GM12865 (cell line): ENCODE measurements at regions not wholly inside any gene's neighbourhood (a gene's known extent, or its start where the extent isn't known, plus 50 kb on each side); places are given as distances from the start of the nearest gene placed in this dataset.

ENCODE experiments used
- DNase-seq: peaks from one replicate; pipeline ENCODE4 v3.0.0; 2010; ENCODE audit warnings: low read depth
- H3K4me3 ChIP-seq: 2 replicates; pipeline ENCODE4 v1.5.1; 2011; ENCODE audit warnings: mild to moderate bottlenecking, low read depth, low read length, control low read depth
- CTCF ChIP-seq: IDR thresholded peaks from 2 replicates; pipeline ENCODE4 v1.5.1; 2011; ENCODE audit warnings: low read length, control low read depth, low read depth, inconsistent platforms; ENCODE audit not compliant: insufficient read depth; ENCODE audit errors: missing control alignments

DNA sequence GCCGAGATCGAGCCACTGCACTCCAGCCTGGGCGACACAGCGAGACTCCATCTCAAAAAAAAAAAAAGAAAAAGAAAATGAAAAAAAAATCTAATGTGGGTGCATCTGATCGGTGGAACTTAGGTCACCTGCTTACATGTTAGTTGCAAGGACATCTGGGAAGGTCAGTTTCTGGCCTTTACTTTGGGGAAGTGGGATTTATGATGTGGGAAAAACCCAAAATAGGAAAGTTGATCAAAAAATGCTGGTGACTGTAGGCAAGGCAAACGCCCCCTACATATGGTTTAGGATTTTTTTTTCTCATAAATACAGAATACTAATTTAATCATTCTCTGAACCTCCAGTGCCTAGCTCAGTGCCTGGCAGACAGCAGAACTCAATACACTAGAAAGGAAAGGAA lies 69.2 kb upstream of the PIM1 start:
- H3K4me3 ChIP-seq, result no peak overlapping the region
- no peak for TF ChIP-seq CTCF
- no peak for DNase-seq

GRCh38 chr6:37101991-37102298 lies 68.0 kb upstream of the PIM1 start:
- DNase-seq, result no peak
- no peak for TF ChIP-seq CTCF
- H3K4me3 ChIP-seq, result no peak overlapping the region

DNA sequence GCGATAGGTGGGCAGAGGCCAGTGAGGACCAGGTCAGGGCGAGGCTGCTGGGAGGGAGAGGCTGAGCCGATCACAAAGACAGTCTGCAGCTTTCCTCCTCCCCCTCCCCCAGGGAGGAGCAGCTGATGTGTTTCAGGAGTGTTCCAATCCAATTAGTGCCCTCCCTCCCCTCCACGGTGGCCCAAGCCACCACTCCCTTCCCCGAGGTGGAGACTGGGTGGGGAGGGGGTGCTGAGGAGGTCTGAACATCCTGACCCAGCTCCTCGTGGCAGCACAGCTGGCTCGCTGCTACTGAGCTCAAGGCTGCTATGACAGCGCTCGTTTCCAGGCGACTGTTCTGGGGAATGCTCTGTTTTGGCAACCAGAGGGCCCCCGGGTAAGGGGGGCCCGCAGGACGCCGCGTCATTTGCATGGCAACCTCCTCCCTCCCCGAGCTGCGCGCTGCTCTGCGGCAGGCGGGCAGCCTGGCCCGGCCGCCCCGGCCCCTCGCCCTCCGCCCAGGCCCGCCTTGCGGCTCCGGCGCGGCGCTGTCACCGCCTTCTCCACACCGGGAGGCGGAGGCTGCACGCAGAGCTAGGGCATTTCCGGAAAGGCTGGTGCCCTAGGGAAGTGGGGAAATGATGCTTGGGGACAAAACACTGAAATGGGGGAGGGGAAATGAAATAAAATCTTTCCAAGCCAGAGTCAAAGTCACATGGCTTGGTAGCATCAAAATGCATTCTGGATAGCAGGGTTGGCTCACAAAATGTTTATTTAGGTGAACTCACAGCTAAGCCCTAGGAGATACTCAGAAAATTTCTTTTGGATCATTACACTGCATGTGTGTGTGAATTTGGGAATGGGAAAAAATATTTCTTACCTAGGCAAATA lies 67.4 kb upstream of the PIM1 start:
- peak overlapping the region; percentile 68 for H3K4me3 ChIP-seq
- DNase-seq, result peak; percentile 88
- no peak for TF ChIP-seq CTCF

- TF ChIP-seq CTCF, result no peak
- DNase-seq, result peak; percentile 70
- peak overlapping the region; percentile 68 for H3K4me3 ChIP-seq
Observed at GRCh38 chr6:37103169-37104039, 66.5 kb upstream of the PIM1 start.

GRCh38 chr6:37104824-37105147 lies 65.2 kb upstream of the PIM1 start:
- H3K4me3 ChIP-seq, result no peak overlapping the region
- no peak for DNase-seq
- TF ChIP-seq CTCF, result no peak

- no peak for TF ChIP-seq CTCF
- peak; percentile 59 for DNase-seq
- no peak overlapping the region for H3K4me3 ChIP-seq
Observed at GRCh38 chr6:37105148-37106050, 64.6 kb upstream of the PIM1 start.
